Liver (tissue), 3 donors: ENCODE measurements at regions not wholly inside any gene's neighbourhood (a gene's known extent, or its start where the extent isn't known, plus 50 kb on each side); places are given as distances from the start of the nearest gene placed in this dataset.

ENCODE experiments used
- FOXA1 ChIP-seq: IDR thresholded peaks from 2 replicates; pipeline ENCODE4 v1.6.1; 2016; ENCODE audit warnings: antibody characterized with exemption
- JUND ChIP-seq, 2 donors: IDR thresholded peaks; 2 replicates each; pipeline ENCODE4 v1.6.1; 2016; ENCODE audit warnings: antibody characterized with exemption in 2 of 2
- RAD21 ChIP-seq, 2 donors: IDR thresholded peaks; 2 replicates each; pipeline ENCODE4 v1.6.1; 2016; ENCODE audit warnings: antibody characterized with exemption in 2 of 2, mild to moderate bottlenecking in 2 of 2
- YY1 ChIP-seq: IDR thresholded peaks from 2 replicates; pipeline ENCODE4 v1.6.1; 2016; ENCODE audit warnings: antibody characterized with exemption, mild to moderate bottlenecking
- TF ChIP-seq, protein P1 (sequence below): fragments of 150-350 bp; IDR thresholded peaks from 2 replicates; pipeline ENCODE4 v1.5.1; 2017; ENCODE audit warnings: improper control_type of control experiment, low read depth, low read length; ENCODE audit not compliant: missing input control
- TF ChIP-seq, protein P2 (sequence below): IDR thresholded peaks from 2 replicates; pipeline ENCODE4 v1.6.1; 2016; ENCODE audit warnings: antibody characterized with exemption, mild to moderate bottlenecking
- donor health status: healthy.
- donor health status: healthy.

DNA sequence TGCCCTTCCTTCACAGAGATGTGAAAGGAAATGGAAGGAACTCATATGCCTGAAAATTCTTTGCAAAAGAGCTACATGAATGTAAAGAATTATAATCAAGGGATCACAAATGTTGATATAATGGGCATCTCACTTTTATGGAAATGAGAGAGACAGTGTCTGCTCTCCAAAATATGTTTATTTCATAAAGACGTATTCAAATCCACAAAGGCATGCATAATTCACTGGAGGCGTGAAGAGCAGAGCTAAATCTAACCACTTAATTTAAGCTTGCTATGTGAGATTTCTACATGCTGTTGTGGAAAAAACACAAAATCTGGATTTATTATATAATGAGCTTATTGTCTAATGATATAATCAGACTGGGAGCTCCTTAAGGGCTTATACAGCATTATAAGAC is 469.1 kb downstream of the RAP2B start:
- TF ChIP-seq RAD21 (IDR thresholded peaks at IDR 0.05) = no peak
- TF ChIP-seq, protein P1, sequence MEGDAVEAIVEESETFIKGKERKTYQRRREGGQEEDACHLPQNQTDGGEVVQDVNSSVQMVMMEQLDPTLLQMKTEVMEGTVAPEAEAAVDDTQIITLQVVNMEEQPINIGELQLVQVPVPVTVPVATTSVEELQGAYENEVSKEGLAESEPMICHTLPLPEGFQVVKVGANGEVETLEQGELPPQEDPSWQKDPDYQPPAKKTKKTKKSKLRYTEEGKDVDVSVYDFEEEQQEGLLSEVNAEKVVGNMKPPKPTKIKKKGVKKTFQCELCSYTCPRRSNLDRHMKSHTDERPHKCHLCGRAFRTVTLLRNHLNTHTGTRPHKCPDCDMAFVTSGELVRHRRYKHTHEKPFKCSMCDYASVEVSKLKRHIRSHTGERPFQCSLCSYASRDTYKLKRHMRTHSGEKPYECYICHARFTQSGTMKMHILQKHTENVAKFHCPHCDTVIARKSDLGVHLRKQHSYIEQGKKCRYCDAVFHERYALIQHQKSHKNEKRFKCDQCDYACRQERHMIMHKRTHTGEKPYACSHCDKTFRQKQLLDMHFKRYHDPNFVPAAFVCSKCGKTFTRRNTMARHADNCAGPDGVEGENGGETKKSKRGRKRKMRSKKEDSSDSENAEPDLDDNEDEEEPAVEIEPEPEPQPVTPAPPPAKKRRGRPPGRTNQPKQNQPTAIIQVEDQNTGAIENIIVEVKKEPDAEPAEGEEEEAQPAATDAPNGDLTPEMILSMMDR = no peak
- TF ChIP-seq JUND (IDR thresholded peaks at IDR 0.05) = no peak
- TF ChIP-seq FOXA1 = no peak
- TF ChIP-seq YY1 = no peak
- TF ChIP-seq, protein P2, sequence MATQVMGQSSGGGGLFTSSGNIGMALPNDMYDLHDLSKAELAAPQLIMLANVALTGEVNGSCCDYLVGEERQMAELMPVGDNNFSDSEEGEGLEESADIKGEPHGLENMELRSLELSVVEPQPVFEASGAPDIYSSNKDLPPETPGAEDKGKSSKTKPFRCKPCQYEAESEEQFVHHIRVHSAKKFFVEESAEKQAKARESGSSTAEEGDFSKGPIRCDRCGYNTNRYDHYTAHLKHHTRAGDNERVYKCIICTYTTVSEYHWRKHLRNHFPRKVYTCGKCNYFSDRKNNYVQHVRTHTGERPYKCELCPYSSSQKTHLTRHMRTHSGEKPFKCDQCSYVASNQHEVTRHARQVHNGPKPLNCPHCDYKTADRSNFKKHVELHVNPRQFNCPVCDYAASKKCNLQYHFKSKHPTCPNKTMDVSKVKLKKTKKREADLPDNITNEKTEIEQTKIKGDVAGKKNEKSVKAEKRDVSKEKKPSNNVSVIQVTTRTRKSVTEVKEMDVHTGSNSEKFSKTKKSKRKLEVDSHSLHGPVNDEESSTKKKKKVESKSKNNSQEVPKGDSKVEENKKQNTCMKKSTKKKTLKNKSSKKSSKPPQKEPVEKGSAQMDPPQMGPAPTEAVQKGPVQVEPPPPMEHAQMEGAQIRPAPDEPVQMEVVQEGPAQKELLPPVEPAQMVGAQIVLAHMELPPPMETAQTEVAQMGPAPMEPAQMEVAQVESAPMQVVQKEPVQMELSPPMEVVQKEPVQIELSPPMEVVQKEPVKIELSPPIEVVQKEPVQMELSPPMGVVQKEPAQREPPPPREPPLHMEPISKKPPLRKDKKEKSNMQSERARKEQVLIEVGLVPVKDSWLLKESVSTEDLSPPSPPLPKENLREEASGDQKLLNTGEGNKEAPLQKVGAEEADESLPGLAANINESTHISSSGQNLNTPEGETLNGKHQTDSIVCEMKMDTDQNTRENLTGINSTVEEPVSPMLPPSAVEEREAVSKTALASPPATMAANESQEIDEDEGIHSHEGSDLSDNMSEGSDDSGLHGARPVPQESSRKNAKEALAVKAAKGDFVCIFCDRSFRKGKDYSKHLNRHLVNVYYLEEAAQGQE = no peak
